HG02798 (cell line): ENCODE measurements at regions not wholly inside any gene's neighbourhood (a gene's known extent, or its start where the extent isn't known, plus 50 kb on each side); places are given as distances from the start of the nearest gene placed in this dataset.

Experiments used
- ATAC-seq: cut with Tn5 transposase; IDR thresholded peaks from one replicate; pipeline ENCODE4 v1.9.1; 2021; ENCODE audit warnings: mild to moderate bottlenecking; ENCODE audit not compliant: unreplicated experiment, poor library complexity

DNA sequence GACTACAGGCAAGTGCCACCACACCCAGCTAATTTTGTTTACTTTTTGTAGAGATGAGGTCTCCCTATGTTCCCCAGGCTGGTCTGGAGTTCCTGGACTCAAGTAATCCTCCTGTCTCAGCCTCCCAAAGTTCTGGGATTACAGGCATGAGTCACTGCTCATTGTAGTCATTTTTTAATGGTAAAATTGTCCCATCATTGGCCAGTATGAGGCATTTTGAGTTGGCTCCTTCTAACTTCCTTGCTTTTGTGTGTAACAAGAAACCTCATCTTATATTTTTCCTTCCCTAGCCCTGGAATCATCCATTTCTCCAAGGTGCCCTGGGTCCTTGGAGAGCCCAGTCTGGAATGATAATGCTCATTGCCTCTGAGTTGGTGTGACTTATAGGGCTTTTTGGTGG, 148.5 kb downstream of the INHBB start:
- ATAC-seq, result no peak

DNA sequence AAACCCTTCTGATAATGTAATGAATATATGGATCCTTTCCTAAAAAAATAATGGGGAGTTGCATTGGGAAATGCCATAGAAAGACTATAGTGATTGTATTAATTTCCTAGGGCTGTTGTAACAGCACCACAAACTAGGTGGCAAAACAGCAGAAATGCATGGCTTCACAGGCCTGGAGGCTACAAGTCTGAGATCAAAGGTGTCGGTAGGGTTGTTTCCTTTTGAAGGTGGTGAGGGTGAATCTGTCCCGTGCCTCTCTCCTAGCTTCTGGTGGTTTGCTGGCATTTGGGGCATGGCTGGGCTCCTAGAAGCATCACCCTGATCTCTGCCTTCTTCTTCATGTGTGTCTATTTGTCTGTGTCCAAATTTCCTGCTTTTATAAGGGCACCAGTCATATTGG, 149.7 kb downstream of the INHBB start:
- ATAC-seq, result no peak

DNA sequence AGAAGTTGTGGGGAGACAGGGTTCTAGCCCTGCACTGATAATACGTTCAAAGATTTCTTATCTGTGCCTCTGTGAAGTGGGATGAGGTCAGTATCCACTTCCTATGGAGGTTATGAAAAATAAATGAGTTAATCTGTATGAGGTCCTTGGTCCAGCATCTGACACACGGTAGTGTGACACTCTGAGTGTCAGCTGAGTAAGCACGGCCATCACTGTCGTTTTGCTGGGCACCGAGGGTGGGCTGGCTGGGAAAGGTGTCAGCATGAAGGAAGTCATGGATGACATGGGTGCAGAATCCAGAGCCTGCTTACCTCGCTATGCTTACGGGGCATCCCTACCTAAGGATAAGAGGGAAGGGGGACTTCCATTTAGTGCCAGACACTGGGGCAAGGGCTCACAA, 150.3 kb downstream of the INHBB start:
- ATAC-seq, result no peak

DNA sequence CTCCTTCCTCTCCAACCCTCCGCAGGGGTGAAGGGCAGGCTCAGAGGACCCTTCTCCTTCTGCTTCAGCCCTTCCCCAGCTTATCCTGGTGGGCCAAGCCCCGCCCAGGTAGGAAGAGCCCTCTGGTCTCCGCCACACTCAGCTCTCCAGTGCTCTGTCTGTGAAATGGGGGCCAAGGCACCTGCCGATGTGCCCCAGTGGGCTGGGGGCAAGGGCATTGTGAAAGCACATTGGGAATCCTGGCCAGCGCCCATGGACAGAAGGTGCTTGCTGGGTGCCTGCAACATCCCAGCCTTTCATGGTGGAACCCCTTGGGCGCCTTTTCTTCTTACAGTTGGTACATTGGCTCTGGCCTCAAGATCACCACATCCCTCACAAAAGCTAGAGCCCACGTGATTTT, 150.8 kb downstream of the INHBB start:
- no peak for ATAC-seq

DNA sequence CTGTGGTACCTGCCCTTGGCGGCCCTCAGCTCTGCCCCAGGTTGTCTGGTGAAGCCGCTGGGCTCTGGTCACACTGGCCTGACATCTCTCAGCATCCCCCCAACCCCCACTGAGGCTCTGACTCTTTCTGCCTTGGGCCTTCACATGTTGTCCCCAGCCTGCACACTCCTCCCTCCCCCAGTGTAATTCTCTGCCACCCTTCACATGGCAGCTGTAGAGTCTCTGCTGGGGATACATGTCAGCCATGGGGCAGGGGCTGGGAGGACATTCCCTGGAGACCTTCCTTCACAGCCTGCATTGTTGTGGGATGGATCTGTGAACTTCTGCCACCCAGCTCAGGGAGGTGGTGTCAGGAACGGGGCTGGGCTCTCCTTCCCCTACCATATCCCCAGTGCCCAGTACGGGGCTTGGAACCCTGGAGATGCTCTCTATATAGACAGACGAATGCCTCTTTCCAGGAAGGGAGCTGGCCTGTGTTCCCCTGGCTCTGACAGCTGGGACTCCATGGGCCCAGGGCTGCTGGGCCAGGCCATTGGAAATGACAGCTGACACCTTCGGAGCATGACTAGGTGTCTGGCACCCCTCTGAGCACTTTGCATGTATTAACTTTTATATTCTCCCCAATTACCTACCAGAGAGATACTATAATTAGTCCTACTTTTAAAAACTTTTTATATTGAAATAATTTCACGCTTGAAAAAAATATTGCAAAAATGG, 151.5 kb downstream of the INHBB start:
- no peak for ATAC-seq

DNA sequence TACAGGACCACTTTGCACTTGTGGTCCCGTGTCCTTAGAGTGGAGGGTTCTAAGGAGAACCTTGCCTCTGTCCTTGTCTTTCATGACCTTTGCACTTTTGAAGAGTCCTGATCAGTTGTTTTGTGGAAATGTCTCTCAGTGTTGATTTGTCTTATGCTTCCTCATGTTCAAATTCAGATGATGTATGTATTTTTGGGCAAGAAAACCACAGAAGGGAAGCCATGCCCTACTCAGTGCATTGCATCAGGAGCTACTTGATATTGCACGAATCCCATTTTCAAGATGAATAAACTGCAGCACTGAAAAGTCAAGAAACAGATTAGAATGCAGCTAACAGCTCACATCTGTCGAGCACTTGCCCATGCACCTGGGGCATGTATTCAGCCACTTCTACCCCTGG, 152.2 kb downstream of the INHBB start:
- ATAC-seq, result no peak

DNA sequence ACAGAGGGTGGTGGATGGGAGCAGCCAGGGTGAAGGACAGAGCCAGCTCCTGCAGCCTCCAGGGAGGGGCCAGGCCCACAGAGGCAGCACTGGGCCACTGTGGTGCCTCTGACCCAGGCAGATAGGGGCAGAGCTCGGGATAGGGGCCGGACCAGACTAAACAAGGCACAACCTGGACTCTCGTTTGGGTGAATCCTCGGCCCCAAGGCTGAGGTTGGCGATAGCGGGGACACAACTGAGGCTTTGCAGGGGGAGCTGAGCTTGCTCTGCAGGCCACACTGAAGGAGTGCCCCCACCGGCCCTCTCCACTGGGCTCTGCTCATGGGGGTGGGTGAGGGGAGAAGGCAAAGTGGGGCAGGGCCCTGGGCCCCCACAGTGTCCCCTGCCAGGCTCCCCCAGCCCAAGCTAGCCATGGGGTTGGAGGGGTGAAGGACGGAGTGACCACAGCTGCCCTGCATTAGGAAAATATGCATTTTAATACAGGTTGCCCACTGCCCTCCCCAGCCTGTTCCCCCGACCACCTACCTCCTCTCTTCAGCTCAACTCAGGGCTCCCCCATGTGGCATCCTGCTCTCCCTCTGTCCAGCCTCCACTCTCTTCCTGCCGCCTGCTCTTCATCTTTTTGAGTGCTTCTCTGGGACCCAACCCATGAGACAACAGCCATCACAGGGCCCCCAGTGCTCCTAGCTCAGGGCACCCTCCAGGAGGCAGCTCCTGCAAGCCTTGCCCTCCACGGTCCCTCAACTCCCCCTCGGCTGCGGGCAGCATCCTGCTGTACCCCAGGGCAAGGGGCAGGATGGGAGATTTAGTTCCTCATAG, 152.8 kb downstream of the INHBB start:
- ATAC-seq, result no peak

DNA sequence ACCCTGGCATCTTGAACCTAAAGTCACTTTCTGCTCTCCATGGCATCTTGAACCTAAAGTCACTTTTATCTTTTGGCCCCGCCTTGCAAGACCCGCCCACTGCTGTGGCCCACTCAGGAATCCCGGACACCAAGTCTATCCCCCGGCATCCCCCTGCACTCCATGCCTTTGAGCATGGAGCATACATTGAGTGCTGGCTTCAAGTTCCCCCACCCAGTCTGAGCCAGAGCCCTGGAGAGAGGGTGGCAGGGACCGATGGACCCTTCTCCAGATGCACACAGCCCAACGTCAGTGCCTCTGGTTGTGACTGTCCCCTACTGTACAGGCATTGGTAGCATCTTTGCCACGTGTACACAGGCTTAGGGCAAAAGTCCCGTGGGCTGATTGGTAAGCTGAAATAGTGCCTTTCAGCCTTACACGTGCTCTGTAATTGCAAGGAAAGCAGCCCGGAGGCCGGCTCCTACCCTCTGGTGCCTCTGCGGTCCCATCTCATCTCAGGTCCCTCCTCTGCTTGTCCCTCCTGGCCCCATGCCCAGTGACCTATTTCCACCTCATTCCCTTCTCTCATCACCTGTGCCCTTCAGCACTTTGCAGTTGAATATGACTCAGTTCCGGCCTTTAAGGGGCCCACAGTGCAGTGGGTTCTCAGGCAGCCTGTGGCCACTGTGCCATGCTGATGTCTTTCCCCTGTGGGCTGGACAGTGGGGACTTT, 154.0 kb downstream of the INHBB start:
- ATAC-seq, result no peak

DNA sequence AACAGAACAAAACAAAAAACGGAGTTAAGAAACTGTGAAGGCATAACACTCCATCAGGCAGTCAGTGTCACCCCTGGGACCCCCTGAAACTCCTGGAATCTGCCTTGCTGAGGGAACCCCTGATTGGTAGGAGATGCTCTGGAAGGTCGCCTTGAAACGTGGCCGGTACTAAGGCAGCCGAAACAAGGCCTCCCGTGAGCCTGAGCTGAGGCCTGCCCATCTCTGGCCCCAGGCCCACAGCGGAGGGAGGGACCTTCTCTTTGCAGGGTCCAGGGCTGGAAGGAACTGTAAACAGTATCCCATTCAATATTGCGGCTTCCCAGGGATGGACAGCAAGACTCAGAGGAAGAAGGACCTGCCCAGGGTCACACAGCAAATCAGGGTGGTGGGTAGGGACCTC, 155.7 kb downstream of the INHBB start:
- no peak for ATAC-seq

DNA sequence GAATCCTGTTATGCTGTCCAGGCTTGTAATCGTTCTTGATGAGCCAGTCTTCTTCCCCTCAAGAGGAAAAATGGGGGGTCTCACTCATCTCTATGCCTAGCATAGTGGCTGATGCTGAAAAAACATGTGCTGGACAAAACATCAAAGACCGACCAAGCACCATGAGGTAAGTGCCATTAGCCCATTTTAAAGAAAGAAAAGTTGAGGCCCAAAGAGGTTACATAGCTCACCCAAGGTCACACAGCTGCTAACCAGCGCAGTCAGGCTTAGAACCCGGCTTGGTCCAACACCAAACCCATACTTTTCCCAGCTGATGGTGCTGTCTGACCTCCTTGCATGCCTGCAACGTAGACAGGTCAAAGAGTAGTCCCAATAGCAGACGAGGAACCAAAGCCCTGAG, 156.4 kb downstream of the INHBB start:
- ATAC-seq, result no peak

DNA sequence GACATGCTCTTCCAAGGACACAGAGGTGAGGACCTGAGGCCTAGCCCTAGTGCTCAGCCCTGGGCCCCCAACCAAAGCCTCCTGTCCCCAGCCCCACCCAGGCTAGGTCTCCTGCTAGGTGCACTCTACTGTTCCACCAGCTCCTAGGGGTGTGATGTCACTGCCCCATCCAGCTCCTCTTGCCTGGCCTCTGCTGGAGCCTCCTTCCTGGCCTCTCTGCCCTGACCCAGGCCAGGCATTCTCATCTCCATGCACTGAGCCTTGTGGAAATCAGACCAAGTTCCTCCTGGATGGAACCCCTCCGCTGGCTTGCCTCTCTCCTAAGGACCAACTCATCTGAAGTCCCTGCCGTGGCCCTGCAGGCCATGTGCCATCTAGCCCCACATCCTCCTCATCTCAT, 156.8 kb downstream of the INHBB start:
- ATAC-seq, result no peak

DNA sequence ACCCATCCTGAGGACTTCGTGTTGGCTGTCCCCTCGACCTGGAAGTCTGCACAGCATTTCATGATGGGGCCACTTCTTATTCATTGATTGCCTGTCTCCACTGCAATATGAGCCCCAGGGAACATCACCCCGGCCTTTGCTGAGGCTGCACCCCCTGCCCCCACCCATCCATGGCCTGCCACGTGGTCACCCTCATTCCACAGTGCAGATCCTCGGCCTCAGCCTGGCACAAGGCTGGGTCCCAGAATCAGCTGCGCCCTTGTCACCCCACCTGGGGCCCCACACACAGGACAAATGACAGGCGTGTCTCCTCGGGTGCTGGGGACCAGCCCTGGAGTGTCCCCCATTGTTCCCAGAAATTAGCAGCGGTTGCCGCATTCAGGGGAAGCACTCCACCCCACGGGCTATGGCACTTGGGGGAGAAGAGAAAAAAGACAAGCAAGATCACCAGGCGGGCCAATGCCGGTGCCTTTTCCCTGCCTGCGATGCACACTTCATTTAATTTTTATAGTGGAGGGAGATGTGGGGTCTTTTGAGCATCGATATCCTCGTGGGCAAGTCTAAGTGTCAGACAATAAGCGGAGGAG, 157.4 kb downstream of the INHBB start:
- ATAC-seq, result no peak

DNA sequence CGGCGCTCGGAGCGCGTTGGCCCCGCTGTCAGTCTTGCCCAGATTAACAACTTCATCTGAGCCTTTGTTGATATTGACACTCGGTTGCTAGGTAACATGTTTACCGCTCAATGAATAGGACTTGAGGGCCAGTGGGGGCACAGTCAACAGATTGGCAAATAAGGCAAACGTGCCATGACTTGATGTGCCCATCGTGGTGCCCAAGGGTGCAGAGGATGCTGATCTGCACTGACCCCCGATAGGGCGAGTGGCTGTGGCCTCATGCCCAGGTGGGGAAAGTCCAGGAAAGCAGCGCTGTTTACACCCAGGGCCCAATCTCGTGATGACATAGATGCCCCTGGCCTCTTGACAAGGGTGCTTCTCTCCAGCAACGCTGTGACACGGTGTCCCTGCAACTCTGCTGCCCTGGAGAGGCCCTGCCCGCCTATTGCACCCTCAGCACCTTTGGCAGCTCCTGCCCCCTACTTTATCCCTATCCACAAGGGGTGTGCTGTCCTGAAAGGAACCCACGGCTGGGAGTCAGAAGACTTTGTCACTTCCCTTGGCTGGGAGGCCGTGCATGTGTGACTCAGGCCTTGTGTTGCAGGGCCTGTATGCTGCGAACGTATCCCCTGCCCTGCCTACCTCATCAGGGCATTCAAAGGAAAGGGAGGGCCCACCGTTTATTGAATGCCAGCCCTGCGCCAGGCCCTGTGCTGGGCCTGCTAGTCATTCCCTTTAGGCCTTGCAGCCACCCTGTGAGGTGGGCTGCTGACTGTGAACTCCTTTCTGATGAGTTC, 158.0 kb downstream of the INHBB start:
- no peak for ATAC-seq

DNA sequence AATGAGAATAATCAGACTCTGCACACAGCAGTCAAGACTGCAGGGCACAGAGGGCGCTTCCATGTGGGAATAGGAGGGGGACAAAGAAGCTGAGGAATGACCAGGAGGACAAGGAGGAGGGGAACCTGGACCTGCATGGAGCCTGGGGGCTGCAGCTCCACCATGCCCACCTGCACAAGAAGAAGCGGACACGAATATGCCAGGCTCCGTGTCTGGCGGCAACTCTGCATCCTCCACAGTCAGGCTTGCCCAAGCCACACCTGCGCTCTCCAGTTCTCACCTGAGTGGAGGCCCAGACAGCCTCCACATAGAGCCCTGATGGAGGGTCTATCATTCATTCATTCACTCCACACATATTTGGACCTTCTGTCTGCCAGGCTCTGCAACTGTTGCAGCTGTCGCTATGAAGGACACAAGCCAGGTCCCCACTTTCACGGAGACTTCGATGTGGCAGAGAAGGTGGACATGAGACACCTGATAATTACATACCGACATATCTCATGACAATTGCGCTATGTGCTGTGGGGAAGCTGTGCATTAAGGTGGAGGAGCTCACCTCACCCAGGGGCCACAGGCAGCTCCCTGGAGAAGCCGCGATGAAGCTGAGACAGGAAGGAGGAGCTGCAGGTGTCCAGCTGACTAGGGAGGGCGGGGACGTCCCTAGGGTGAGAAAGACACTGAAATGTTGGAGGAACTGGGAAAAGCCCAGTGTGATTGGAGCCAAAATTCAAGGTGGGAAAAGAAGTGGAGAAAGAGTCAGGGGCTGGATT, 159.2 kb downstream of the INHBB start:
- ATAC-seq, result no peak

DNA sequence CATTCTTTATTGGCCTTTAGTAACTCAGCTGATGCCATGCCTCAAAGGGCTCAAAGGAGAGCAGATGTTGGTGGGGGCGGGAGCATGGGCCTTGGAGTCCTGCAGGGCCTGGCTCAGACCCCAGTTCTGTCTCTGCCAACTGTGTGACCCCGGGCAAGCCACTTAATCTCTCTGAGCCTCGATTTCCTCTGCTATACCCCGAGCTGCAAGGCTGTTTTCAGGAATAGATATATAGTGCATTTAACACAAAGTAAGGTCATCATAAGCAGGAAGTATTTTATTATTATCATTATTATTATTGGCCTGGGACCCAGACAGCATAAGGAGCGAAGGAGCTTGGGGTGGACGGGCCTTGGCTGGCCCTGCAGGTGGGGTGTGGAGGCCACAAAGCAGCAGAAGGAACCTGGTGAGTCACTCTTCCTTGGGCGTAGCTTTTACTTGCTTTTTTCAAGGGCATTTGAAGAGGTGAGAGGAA, 162.7 kb downstream of the INHBB start:
- no peak for ATAC-seq

DNA sequence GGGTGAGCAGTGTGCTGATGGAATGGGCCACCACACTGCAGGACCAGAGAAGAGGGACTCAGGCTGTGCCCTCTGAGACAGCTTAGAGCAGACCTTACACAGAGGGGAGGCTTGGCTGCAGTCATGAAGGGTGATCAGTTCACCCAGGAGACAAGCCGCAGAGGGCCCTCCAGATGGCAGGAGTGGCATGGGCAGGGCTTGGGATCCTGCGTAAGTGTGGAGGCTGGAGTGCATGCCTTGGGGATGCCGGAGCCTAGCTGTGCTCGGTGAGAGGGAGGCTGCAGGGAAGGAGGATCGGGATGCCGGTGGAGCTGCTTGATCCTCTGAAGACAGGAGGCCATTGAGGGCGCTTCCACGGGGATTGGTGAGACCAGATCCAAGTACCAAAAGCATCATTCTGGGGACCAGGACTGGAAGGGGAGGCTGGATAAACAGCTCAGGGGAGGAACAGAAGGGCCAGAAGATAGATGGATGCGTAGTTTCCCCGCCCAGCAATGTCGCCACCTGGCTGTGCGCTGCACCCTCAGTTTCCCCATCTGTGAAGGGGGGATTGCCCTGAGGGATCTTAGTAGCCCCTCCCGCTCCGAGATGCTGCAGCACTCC, 163.4 kb downstream of the INHBB start:
- ATAC-seq, result no peak

DNA sequence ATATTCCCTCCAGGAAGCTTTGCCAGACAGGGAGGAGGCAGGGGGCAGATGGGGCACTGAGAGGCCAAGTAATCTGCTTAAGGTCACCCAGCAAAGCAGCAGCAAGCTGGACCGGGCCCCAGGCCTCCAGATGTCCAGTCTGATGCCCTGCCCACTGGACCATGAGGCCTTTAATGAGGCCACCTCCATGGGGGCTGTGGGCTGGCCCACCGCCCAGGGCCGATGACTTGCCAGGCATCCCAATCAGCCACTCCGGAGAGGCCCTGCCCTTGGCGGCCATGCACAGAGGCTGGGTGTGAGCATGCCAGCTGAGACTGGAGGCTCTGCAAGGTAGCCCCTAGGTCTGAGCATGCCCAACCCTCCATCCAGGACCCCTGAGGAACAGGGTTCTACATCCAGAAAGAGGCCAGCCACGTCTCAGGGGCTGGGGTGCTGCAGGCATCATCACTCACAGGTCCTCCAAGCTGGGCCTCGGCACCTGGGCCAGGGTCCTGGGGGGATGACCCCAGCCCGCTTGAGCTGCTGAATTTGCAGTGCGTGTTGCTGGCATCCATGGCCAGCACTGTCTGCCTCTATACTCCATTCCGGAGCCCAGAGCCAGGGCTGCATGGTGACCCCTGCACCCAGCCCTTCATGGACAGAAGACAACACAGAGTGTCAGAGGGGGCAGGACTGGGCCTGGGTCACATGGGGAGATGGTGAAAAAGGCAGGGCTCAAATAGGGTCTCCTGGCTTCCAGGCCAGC, 164.2 kb downstream of the INHBB start:
- ATAC-seq, result no peak

DNA sequence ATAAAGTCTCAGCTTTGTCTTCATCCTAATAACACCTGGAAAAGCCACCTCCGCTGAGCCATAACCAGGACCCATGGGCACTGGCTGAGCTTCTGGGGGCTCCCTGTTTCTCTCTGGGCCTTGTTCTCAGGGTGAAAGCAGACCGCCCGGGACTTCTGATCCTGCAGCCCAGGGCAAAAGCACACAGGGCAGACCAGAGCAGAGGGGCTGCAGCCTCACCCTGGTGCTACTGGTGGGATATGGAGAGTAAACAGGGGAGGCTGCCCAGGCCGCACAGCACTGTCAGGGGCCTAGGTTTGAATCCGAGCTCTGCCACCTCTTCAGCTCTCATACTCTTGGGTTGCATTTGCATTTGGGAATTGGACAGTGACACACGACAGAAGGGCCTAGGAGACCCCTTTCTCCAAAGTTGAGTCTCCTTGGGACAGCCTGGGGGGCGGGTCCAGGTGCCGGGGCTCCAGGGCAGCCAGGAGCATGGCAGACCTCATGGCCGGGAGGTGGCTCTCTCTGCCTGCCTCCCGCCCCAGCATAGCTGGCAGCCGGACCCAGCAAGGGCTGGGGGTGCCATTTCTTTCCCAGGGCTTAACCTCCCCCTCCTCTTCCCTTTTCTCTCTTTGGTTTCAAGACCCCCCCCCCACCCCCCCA, 164.9 kb downstream of the INHBB start:
- ATAC-seq, result no peak
